GM18861 (cell line): ENCODE measurements at regions not wholly inside any gene's neighbourhood (a gene's known extent, or its start where the extent isn't known, plus 50 kb on each side); places are given as distances from the start of the nearest gene placed in this dataset.

Experiments
- ATAC-seq: cut with Tn5 transposase; IDR thresholded peaks from one replicate; pipeline ENCODE4 v1.9.1; 2021; ENCODE audit not compliant: unreplicated experiment

DNA sequence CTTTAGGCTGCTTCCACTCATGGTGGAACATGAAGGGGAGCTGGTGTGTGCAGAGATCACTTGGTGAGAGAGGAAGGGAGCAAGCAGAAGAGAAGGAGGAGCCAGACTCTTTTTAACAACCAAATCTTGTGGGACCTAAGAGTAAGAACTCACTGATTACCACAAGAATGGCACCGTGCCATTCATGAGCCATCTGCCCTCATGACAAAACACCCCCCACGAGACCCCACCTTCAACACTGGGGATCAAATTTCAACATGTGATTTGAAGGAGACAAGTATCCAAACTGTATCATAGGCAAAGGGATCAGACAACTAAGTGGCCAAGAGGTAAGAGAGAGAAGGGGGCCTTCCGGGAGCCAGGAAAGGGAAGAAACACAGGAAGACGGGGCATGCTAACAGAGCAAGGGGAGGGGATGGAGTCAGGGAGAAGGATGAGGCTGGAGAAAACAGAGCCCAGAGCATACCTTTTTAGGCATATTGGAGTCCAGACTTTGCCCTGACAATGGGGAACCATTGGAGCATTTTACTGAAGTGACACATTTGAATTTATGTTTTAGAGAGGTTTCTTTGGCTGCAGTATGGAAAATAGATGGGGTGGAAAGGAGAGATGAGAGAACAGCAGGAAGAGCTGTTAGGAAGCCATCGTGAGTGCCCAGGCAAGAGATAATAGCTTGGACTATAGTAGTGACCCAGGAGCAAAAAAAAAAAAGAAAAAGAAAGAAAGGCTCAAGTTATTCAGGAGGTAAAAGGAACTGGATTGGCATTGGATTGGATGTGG lies 204.4 kb upstream of the NUDT4 start:
- no peak for ATAC-seq

DNA sequence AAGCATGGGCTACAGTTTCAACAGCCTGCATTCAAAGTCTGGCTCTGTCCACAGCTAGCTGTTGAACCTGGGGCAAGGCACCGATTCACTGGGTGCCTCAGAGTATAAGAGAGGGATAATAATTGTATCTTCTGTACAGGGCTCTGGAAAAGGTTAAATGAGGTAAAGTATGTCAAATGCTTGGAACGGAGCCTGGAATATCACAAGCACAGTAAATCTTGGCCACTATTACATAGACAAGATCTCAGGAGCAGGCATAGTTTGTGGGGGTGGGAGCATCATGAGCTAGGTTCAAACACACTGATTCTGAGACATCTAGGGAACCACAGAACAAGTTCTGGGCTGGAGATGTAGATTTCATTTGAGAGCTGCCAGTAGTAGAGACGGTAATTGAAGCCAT lies 203.7 kb upstream of the NUDT4 start:
- no peak for ATAC-seq

DNA sequence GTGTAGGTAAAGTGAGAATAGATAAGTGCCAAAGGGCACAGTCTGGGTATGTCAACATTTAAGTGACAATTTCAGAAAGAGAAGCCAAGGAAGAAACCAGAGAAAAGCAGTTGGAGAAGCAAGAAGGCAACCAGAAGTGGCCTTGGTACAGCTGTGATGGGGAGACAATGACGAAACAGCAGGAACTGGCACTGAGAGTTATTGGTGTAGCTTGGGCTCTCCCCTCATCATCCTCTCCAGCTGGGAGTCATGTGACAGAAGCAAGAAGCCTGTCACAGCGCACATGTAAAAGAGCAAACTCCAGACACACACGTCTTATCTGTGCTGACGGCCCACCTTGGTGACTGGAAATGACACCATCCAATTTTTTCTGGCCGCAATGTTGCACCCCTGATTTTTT lies 203.3 kb upstream of the NUDT4 start:
- no peak for ATAC-seq

DNA sequence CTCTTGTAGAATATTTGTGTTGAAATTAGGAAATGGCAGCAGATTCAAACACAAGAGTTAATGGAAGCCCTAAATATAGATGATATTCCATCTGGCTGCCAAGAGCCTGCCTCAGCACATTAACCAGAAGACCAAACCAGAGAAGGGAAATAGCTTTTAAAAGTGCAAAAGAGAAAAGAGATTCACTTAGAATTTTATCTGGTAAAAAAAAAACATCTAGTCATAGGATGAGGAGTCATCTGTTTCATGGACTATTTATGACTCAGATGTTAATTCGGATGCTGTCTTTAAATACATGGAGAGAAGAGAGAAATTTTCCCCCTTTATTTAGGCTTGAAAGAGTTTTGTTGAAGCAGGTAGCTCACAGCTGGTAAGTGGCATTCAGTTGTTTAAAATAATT lies 201.6 kb upstream of the NUDT4 start:
- ATAC-seq: no peak

DNA sequence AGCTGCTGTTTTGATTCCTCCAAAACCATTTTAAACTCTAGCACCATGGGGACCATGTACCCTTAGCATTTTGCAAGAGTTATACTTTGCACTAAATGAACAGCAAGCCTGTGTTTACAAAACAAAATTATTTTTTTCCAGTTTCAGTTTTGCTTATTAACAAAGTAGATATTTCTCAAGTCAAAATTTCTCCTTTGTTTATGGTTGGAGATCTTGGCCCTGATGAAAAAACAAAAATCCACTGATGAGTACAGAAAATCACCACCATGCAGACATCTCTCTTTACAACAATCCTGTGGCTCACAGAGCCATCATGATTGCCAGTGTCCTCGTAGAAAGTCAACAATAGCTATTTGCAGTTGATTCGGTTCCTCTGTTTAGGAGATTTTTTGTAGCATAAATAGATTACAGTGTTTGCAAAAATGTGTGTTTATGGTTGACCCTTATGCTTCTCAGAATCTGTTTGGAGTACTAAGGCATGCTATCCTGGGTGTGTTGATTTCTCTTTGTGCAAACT lies 201.1 kb upstream of the NUDT4 start:
- ATAC-seq: no peak

DNA sequence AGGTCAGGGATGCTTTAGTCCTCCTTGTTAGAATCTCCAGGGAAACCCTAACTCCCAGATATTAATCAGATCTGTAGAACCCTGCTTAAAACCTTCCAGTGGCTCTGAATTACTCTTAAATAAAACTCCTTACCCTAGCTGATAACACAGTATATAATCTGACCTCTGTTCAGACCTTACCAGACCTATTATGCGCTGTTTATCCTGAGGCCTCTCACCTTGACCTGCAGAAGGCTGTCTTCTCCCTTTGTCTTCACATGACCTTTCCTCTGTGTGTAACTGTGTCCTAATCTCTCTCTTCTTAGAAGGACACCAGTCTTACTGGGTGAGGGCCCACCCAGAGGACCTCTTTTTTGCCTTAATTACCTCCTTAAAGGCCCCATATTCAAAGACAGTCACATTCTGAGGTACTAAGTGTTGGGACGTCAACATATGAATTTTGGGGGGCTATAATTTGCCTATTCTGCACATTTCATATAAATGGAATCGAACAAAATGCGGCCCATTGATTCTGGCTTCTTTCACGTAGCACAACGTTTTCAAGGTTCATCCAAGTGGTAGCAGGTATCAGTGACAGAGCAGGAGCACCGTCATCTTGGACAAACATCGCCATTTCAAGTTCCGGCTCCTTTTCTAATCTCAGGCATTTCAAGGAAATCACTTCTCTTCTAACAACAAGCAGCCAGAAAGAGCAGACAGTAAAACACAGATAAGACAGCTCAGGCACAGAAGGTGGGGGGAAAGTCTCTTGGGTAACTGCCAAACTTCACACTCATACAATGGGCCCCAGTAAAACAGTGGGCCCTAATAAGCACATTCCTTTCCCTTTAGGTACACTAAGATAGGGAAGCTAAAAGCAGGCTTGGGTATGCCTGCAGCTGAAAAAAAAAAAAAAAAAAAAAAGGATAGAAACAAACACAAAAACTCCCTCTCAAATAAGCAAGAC lies 200.2 kb upstream of the NUDT4 start:
- no peak for ATAC-seq

DNA sequence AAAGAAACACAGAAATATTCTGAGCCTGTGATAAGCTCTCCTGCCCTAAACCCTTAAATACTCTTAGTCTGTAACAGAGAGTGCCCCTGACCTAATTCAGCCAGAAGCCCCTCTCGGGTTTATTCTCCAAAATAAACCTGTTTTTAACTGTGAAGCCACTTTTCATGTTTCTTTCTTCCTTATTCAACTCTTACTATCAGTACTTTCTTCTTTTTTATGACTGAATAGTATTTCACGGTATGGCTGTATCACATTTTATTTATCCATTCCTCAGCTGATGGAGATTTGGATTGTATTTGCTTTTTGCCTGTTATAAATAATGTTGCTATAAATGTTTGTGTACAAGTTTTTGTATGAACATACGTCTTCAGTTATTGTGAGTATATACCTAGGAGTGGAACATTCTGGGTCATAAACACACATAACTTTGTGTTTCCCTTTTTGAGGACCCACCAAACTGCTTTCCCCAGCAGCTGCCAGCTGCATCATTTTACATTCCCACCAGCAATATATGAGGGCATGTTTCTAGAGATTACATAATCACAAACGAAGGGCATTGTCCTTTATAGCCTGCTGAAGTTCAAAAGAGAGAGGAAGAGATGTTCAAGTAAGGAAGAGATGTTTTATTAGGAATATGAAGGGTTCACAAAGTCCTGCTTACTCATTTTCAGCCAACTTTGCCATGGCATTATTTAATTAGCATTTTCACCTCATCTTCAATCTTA lies 199.4 kb upstream of the NUDT4 start:
- no peak for ATAC-seq

GRCh38 chr12:93179792-93180191 lies 197.9 kb upstream of the NUDT4 start:
- ATAC-seq: no peak

DNA sequence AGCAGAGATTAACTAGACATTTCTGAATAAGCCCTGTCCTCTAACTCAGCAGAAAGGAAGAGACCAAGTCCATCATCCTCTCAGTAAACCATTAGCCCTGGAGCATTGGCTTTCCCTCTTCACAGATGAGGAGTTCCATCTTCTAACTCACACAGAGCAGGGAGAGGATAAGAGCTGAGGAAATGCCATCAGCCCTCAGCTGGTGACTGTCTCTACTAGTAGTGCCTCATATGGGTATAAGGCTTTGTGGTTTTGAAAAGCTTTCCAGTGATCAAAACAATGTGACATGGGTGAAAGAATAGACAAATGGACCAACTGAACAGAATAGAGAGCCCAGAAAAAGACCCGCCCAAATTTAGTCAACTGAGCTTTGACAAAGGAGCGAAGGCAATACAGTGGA lies 197.2 kb upstream of the NUDT4 start:
- no peak for ATAC-seq

DNA sequence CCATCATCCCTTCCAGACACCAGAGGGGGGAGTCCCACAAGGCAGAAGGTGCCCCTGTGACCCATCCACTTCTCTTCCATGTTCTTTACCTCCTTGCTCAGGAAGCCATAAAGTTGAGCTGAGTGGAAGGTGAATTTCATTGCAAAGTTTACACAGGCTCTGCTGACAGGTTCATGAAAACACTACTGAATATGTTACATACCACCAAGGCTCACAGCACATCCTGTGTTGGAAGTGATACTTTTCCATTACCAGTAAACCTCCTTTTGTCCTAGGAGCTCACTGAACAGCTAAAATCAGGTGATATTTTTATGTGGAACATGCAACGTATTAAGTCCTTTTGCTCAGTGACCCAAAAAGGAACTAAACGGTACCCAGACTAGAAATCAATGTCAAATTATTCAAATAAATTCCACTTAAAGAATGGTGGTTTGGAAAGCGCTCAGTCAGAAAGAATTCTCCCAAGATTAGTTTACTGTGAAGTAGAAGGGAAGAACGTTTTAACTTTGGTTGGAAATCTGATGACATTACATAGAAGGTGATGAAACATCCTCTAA lies 196.2 kb upstream of the NUDT4 start:
- no peak for ATAC-seq

DNA sequence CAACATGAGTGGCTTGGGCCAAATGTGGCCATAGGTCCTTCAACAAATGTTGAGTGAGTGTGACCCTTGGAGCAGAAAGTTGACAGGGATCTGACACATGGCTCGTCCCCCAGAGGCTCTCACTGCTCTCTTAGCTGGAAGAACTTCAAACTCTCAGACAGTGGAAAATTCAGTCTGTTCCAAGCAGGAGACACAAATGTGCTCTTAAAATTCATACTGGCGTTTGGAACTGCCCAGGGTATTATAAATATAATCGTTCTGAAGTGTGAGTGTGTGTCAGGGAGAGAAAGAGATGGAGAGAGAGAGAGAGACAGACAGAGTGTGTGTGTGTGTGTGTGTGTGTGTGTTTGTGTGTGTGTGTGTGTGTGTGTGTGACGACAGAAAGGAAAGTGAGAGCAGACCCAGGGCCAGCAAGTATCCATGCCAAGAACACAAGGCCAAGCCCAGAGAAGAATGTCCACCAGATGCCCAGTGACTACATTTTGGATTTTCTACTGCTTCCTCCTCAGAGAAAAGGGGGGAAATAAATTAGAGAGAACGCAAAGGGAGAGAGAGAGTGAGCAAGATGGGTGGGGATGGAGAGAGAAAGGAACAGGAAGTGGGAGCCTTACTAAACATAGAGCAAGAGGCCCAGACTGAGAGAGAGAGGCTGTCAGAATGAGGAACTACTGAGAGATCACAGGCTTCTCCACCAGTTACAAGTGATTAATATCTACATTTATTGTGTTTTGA lies 193.6 kb upstream of the NUDT4 start:
- ATAC-seq: peak; percentile 81

- no peak for ATAC-seq
Measured at GRCh38 chr12:93184672-93185368, 192.9 kb upstream of the NUDT4 start.

DNA sequence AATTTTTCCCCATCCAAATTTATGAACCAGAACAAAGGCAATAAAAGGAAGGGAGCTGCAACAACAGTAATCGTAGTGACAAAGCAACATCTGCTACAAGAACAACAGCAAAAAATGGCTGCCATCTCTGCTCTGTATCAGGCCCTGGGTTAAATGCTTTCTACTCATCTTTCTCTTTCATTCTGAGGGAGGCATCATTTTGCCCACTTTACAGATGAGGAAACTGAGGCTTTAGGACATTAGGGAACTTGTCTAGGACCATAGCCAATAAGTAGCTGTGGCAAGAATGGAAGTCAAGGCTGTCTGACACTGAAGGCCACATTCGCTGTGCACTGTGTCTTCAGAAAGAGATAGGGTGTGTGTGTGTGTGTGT lies 192.4 kb upstream of the NUDT4 start:
- no peak for ATAC-seq

- ATAC-seq: no peak
Measured at GRCh38 chr12:93186131-93186530, 191.6 kb upstream of the NUDT4 start.

GRCh38 chr12:93186621-93187020 lies 191.1 kb upstream of the NUDT4 start:
- ATAC-seq: no peak

- no peak for ATAC-seq
Measured at GRCh38 chr12:93191423-93191822, 186.3 kb upstream of the NUDT4 start.

- no peak for ATAC-seq
Measured at GRCh38 chr12:93191956-93192355, 185.8 kb upstream of the NUDT4 start.

DNA sequence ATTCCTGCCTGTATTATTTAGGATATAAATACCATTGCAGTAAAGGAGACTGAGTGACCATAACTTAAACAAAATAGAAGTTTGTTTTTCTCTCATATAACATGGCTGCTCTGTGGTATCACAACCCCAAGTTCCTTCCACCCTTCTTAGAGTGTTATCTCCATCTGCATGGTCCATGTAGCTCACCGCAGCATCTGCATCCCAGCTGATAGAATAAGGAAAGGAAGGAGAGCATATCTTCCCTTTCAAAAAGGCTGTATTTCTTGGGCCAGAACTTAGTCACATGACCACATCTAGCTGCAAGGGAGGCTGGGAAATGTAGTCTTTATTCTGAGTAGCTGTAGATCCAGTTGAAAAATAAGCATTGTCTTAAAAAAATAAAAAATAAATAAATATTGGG lies 184.8 kb upstream of the NUDT4 start:
- ATAC-seq: no peak

- no peak for ATAC-seq
Measured at GRCh38 chr12:93195511-93195910, 182.2 kb upstream of the NUDT4 start.
